Sigmoid colon (tissue), 6 donors: ENCODE measurements at regions not wholly inside any gene's neighbourhood (a gene's known extent, or its start where the extent isn't known, plus 50 kb on each side); places are given as distances from the start of the nearest gene placed in this dataset.

Experiments
- DNase-seq: peaks from one replicate; pipeline ENCODE4 v3.0.0-alpha.2; 2019
- H3K27ac ChIP-seq, 4 donors: fragments of 200-600 bp; sonication (generic); one replicate each; pipeline ENCODE4 v1.5.1; 2016 to 2019; ENCODE audit warnings: mild to moderate bottlenecking in 1 of 4
- H3K27me3 ChIP-seq, 3 donors: fragments of 200-600 bp; sonication (generic); one replicate each; pipeline ENCODE4 v1.5.1; 2019; ENCODE audit warnings: mild to moderate bottlenecking in 1 of 3
- H3K36me3 ChIP-seq, 4 donors: fragments of 200-600 bp; sonication (generic); one replicate each; pipeline ENCODE4 v1.5.1; 2016 to 2019
- H3K4me1 ChIP-seq, 4 donors: fragments of 200-600 bp; sonication (generic); one replicate each; pipeline ENCODE4 v1.5.1; 2017 to 2019
- H3K4me3 ChIP-seq, 4 donors: fragments of 200-600 bp; sonication (generic); one replicate each; pipeline ENCODE4 v1.5.1; 2017 to 2019; ENCODE audit warnings: mild to moderate bottlenecking in 2 of 4, moderate library complexity in 1 of 4
- H3K9me3 ChIP-seq, 4 donors: fragments of 200-600 bp in 3 of 4; sonication (generic) in 3 of 4; one replicate each; pipeline versions ENCODE4 v1.5.1 to v1.6.1; 2013 to 2019
- CTCF ChIP-seq, 4 experiments: fragments of 450-650 bp in 3 of 4; fragments of 200-600 bp in 1 of 4; IDR thresholded peaks; one replicate each; pipeline ENCODE4 v1.5.1; 2016 to 2019; ENCODE audit warnings: antibody characterized with exemption in 4 of 4, mild to moderate bottlenecking in 3 of 4, moderate library complexity in 2 of 4
- EP300 ChIP-seq, 4 donors: sonication (generic); formaldehyde crosslinking; IDR thresholded peaks; one replicate each; pipeline ENCODE4 v1.6.1; 2017; ENCODE audit warnings: antibody characterized with exemption in 4 of 4
- POLR2A ChIP-seq, 2 donors: fragments of 450-650 bp; IDR thresholded peaks; one replicate each; pipeline ENCODE4 v1.6.1; 2016; ENCODE audit warnings: antibody characterized with exemption in 2 of 2, mild to moderate bottlenecking in 2 of 2, moderate library complexity in 2 of 2
- POLR2AphosphoS5 ChIP-seq, 4 donors: sonication (generic); formaldehyde crosslinking; IDR thresholded peaks; one replicate each; pipeline ENCODE4 v1.6.1; 2017; ENCODE audit warnings: antibody characterized with exemption in 4 of 4
- WGBS, 2 donors: extraction: QIAGEN DNeasy Blood & Tissue Kit; methylation state at CpG; one replicate each; pipeline ENCODE4 v1.1.7; 2013; 5-methylcytosine and 5-hydroxymethylcytosine counted together
- intact Hi-C: fragments of 100-400 bp; cut with DNase I; formaldehyde crosslinking; loops from one replicate; pipeline ENCODE4 v1.15.1; 2023
- donor health status: healthy with polysubstance abuse.
- donor health status: healthy.

GRCh38 chrX:82125103-82125502 is 923.2 kb downstream of the SH3BGRL start:
- H3K27ac ChIP-seq: no peak overlapping the region
- H3K27me3 ChIP-seq: no peaks in the 10 kb centered on the region
- WGBS, 2 donors: 62 to 64% methylated on average over 2 of the region's 2 CpGs
- intact Hi-C loops: no loop called here
- no peak for TF ChIP-seq EP300 (IDR thresholded peaks at IDR 0.05)
- H3K9me3 ChIP-seq: no peaks in the 10 kb centered on the region
- no peak for DNase-seq
- no peak overlapping the region for H3K4me3 ChIP-seq
- no peaks in the 10 kb centered on the region for H3K4me1 ChIP-seq
- H3K36me3 ChIP-seq: no peaks in the 10 kb centered on the region

DNA sequence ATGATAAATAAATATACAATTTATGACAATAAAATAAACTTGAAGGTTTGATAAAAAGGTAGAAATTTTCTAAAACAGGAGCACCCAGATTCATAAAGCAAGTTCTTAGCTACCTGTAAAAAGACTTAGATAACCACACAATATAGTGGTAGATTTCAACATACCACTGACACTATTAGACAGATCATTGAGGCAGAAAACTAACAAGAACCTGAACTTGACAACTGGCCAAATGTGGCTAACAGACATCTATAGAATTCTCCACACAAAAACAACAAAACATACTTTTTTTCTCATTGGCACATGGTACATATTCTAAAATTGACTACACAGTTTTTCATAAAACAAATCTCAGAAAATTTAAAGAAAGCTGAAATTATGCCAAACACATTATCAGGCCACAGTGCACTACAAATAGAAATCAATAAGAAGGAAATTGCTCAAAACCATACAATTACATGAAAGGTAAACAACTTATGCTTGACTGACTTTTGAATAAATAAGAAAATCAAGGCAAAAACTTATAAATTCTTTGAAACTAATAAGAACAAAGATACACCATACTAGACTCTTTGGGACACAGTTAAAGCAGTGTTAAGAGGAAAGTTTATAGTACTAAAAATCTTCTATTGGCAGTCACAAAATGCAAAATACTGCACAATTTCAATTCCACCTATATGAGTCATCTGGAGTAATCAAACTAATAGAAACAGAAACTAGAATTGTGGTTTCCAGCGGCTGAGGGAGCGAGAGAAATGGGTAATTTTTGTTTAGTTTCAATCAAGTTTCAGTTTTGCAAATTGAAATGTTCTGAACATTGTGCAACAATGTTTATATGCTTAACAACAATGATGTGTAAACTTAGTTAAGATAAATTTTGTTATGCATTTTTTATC is 925.6 kb downstream of the SH3BGRL start:
- Histone ChIP-seq H3K27me3 (no peaks in the 10 kb centered on the region), H3K4me3 (no peak overlapping the region), H3K36me3 (no peaks in the 10 kb centered on the region), H3K9me3 (no peaks in the 10 kb centered on the region), H3K27ac (no peak overlapping the region), H3K4me1 (no peaks in the 10 kb centered on the region)
- no peak for DNase-seq
- intact Hi-C loops: no loop called here
- WGBS, 2 donors: 68 to 76% methylated on average over 2 of the region's 2 CpGs
- no peak for TF ChIP-seq POLR2A (IDR thresholded peaks at IDR 0.05)
- no peak for TF ChIP-seq POLR2AphosphoS5 (IDR thresholded peaks at IDR 0.05)
- no peak for TF ChIP-seq CTCF (IDR thresholded peaks at IDR 0.05)
- TF ChIP-seq EP300 (IDR thresholded peaks at IDR 0.05): no peak

DNA sequence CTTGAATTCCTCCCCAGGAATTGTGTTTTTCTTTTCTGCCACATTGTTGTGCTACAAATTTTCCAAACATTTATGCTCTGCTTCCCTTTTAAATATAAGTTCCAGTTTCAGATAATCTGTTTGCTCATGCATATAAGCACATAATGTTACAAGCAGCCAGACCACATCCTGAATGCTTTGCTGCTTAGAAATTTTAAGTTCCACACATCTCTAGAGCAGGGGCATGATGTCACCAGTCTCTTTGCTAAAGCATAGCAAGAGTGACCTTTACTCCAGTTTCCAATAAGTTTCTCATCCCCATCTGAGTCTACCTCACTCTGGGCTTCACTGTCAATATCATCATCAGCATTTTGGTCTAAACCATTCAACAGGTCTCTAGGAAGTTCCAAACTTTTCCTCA is 932.5 kb downstream of the SH3BGRL start:
- DNase-seq: no peak
- intact Hi-C loops: no loop called here
- H3K36me3 ChIP-seq: no peaks in the 10 kb centered on the region
- no peak for TF ChIP-seq POLR2A (IDR thresholded peaks at IDR 0.05)
- TF ChIP-seq EP300 (IDR thresholded peaks at IDR 0.05): no peak
- no peak for TF ChIP-seq POLR2AphosphoS5 (IDR thresholded peaks at IDR 0.05)
- no peak for TF ChIP-seq CTCF (IDR thresholded peaks at IDR 0.05)
- no peaks in the 10 kb centered on the region for H3K9me3 ChIP-seq
- no peak overlapping the region for H3K27ac ChIP-seq
- H3K4me1 ChIP-seq: no peaks in the 10 kb centered on the region
- no peaks in the 10 kb centered on the region for H3K27me3 ChIP-seq
- no peak overlapping the region for H3K4me3 ChIP-seq

GRCh38 chrX:82141942-82142341 is 940.0 kb downstream of the SH3BGRL start:
- H3K27me3 ChIP-seq: no peaks in the 10 kb centered on the region
- no peak overlapping the region for H3K4me3 ChIP-seq
- TF ChIP-seq EP300 (IDR thresholded peaks at IDR 0.05): no peak
- no peak for TF ChIP-seq CTCF (IDR thresholded peaks at IDR 0.05)
- no peak for TF ChIP-seq POLR2A (IDR thresholded peaks at IDR 0.05)
- no peak for TF ChIP-seq POLR2AphosphoS5 (IDR thresholded peaks at IDR 0.05)
- no peak overlapping the region for H3K27ac ChIP-seq
- H3K9me3 ChIP-seq: no peaks in the 10 kb centered on the region
- intact Hi-C loops: no loop called here
- no peaks in the 10 kb centered on the region for H3K4me1 ChIP-seq
- WGBS, 2 donors: 38 to 79% methylated on average over 1 of the region's 1 CpG
- no peak for DNase-seq
- H3K36me3 ChIP-seq: no peaks in the 10 kb centered on the region

GRCh38 chrX:82161195-82161594 is 959.3 kb downstream of the SH3BGRL start:
- TF ChIP-seq POLR2A (IDR thresholded peaks at IDR 0.05): no peak
- no peak for TF ChIP-seq POLR2AphosphoS5 (IDR thresholded peaks at IDR 0.05)
- no peak for TF ChIP-seq EP300 (IDR thresholded peaks at IDR 0.05)
- TF ChIP-seq CTCF (IDR thresholded peaks at IDR 0.05): no peak

More at GRCh38 chrX:82161195-82161594, 959.3 kb downstream of the SH3BGRL start:
- H3K27me3 ChIP-seq: no peaks in the 10 kb centered on the region
- no peaks in the 10 kb centered on the region for H3K9me3 ChIP-seq
- H3K4me3 ChIP-seq: no peak overlapping the region
- WGBS, 2 donors: 92 to 94% methylated on average over 2 of the region's 2 CpGs
- H3K36me3 ChIP-seq: no peaks in the 10 kb centered on the region
- no peak overlapping the region for H3K27ac ChIP-seq
- intact Hi-C loops: no loop called here
- no peak for DNase-seq
- H3K4me1 ChIP-seq: no peaks in the 10 kb centered on the region
